ENCODE measurements at regions not wholly inside any gene's neighbourhood (a gene's known extent, or its start where the extent isn't known, plus 50 kb on each side); places are given as distances from the start of the nearest gene placed in this dataset.
"Not testable (repeated sequence)": the region's sequence is repeated elsewhere in the genome, so short reads cannot be mapped to it uniquely, and the experiment has no call there.

GRCh38 chr15:99823346-99823745, 90.1 kb upstream of the LYSMD4 start:
- Histone ChIP-seq H2AFZ (ENCODE audit: low read length, unreplicated experiment) (no peak overlapping the region), H3K27me3 (ENCODE audit: insufficient read depth, low read length) (no peaks in the 10 kb centered on the region), H3K27ac (ENCODE audit: low read depth, low read length) (no peak overlapping the region), H3K79me2 (ENCODE audit: control insufficient read depth, insufficient read depth, low read length, unreplicated experiment) (no peaks in the 10 kb centered on the region), H3K4me3 (ENCODE audit: low read depth, low read length) (no peak overlapping the region), H3K4me1 (ENCODE audit: control insufficient read depth, insufficient read depth, low read length, unreplicated experiment) (no peaks in the 10 kb centered on the region), H3K36me3 (ENCODE audit: insufficient read depth, low read length) (peaks cover 6% of the 10 kb centered on the region; the same call in 1 of the 2 replicates)

- H3K79me2 ChIP-seq (ENCODE audit: control insufficient read depth, insufficient read depth, low read length, unreplicated experiment) = no peaks in the 10 kb centered on the region
- no peaks in the 10 kb centered on the region; the same call in 1 of the 2 replicates for H3K36me3 ChIP-seq (ENCODE audit: insufficient read depth, low read length)
- no peak overlapping the region for H2AFZ ChIP-seq (ENCODE audit: low read length, unreplicated experiment)
- no peak overlapping the region for H3K4me3 ChIP-seq (ENCODE audit: low read depth, low read length)
- no peaks in the 10 kb centered on the region for H3K4me1 ChIP-seq (ENCODE audit: control insufficient read depth, insufficient read depth, low read length, unreplicated experiment)
- H3K27me3 ChIP-seq (ENCODE audit: insufficient read depth, low read length) = no peaks in the 10 kb centered on the region
- no peak overlapping the region for H3K27ac ChIP-seq (ENCODE audit: low read depth, low read length)
Measured at GRCh38 chr15:99819981-99820718, 86.9 kb upstream of the LYSMD4 start.

- Histone ChIP-seq H3K4me1 (ENCODE audit: control insufficient read depth, insufficient read depth, low read length, unreplicated experiment) (no peaks in the 10 kb centered on the region), H2AFZ (ENCODE audit: low read length, unreplicated experiment) (no peak overlapping the region), H3K27me3 (ENCODE audit: insufficient read depth, low read length) (no peaks in the 10 kb centered on the region), H3K79me2 (ENCODE audit: control insufficient read depth, insufficient read depth, low read length, unreplicated experiment) (no peaks in the 10 kb centered on the region), H3K27ac (ENCODE audit: low read depth, low read length) (no peak overlapping the region), H3K36me3 (ENCODE audit: insufficient read depth, low read length) (no peaks in the 10 kb centered on the region; the same call in 1 of the 2 replicates), H3K4me3 (ENCODE audit: low read depth, low read length) (no peak overlapping the region)
Measured at GRCh38 chr15:99818872-99819271, 85.6 kb upstream of the LYSMD4 start.

GRCh38 chr15:99816862-99817261, 83.6 kb upstream of the LYSMD4 start:
- not testable (repeated sequence) for H3K4me3 ChIP-seq (ENCODE audit: low read depth, low read length); H3K36me3 ChIP-seq (ENCODE audit: insufficient read depth, low read length); H2AFZ ChIP-seq (ENCODE audit: low read length, unreplicated experiment); H3K27ac ChIP-seq (ENCODE audit: low read depth, low read length); H3K27me3 ChIP-seq (ENCODE audit: insufficient read depth, low read length); H3K79me2 ChIP-seq (ENCODE audit: control insufficient read depth, insufficient read depth, low read length, unreplicated experiment); H3K4me1 ChIP-seq (ENCODE audit: control insufficient read depth, insufficient read depth, low read length, unreplicated experiment)

- not testable (repeated sequence) for H3K27me3 ChIP-seq (ENCODE audit: insufficient read depth, low read length); H2AFZ ChIP-seq (ENCODE audit: low read length, unreplicated experiment); H3K27ac ChIP-seq (ENCODE audit: low read depth, low read length); H3K79me2 ChIP-seq (ENCODE audit: control insufficient read depth, insufficient read depth, low read length, unreplicated experiment); H3K36me3 ChIP-seq (ENCODE audit: insufficient read depth, low read length); H3K4me3 ChIP-seq (ENCODE audit: low read depth, low read length); H3K4me1 ChIP-seq (ENCODE audit: control insufficient read depth, insufficient read depth, low read length, unreplicated experiment)
Measured at GRCh38 chr15:99810663-99811062, 77.4 kb upstream of the LYSMD4 start.

DNA sequence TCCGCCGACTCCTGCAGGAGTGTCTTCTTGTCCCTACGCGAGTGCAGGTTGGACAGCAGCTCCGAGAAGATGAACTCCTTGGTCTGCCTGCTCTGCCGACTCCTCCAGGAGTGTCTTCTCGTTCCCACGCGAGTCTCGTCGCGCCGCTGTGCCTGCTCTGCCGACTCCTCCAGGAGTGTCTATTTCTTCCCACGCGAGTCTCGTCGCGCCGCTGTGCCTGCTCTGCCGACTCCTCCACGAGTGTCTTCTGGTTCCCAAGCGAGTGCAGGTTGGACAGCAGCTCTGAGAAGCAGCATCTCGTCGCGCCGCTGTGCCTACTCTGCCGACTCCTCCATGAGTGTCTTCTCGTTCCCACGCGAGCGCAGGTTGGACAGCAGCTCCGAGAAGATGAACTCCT, 66.6 kb upstream of the LYSMD4 start:
- not testable (repeated sequence) for H3K36me3 ChIP-seq (ENCODE audit: insufficient read depth, low read length); H2AFZ ChIP-seq (ENCODE audit: low read length, unreplicated experiment); H3K4me3 ChIP-seq (ENCODE audit: low read depth, low read length); H3K27me3 ChIP-seq (ENCODE audit: insufficient read depth, low read length); H3K27ac ChIP-seq (ENCODE audit: low read depth, low read length); H3K79me2 ChIP-seq (ENCODE audit: control insufficient read depth, insufficient read depth, low read length, unreplicated experiment); H3K4me1 ChIP-seq (ENCODE audit: control insufficient read depth, insufficient read depth, low read length, unreplicated experiment)

DNA sequence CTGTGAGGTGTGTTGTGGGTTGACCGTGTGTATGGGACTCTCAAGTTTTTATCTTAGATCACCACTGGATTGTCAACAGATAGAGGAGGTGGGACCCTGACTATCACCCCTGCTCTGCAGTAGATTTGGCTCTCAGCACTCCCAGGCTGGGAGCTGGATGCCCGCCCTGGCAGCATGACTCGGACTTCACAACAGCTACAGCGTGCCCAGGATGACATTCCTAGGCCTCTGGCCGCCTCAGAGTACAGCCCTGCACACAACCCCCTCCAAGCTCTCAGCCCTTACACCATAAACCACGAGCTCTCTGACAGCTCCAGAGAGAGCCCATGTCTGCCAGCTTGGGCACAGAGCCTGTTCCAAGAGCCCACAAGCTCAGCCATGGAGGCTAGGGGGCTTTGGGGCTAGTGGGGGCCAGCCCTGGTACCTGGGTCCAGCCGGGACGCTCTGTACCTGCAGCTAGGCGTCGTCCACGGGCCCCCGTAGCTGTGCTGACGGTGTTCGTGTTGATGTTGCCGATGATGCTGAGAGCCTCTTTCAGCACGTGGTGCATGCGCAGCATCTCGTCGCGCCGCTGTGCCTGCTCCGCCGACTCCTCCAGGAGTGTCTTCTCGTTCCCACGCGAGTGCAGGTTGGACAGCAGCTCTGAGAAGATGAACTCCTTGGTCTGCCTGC, 66.1 kb upstream of the LYSMD4 start:
- not testable (repeated sequence) for H3K4me3 ChIP-seq (ENCODE audit: low read depth, low read length); H3K4me1 ChIP-seq (ENCODE audit: control insufficient read depth, insufficient read depth, low read length, unreplicated experiment); H3K27me3 ChIP-seq (ENCODE audit: insufficient read depth, low read length); H3K36me3 ChIP-seq (ENCODE audit: insufficient read depth, low read length); H2AFZ ChIP-seq (ENCODE audit: low read length, unreplicated experiment); H3K27ac ChIP-seq (ENCODE audit: low read depth, low read length); H3K79me2 ChIP-seq (ENCODE audit: control insufficient read depth, insufficient read depth, low read length, unreplicated experiment)

- H3K27me3 ChIP-seq (ENCODE audit: insufficient read depth, low read length); H3K4me1 ChIP-seq (ENCODE audit: control insufficient read depth, insufficient read depth, low read length, unreplicated experiment); H3K27ac ChIP-seq (ENCODE audit: low read depth, low read length); H3K36me3 ChIP-seq (ENCODE audit: insufficient read depth, low read length); H3K4me3 ChIP-seq (ENCODE audit: low read depth, low read length); H2AFZ ChIP-seq (ENCODE audit: low read length, unreplicated experiment); H3K79me2 ChIP-seq (ENCODE audit: control insufficient read depth, insufficient read depth, low read length, unreplicated experiment): not testable (repeated sequence)
Measured at GRCh38 chr15:99796940-99797870, 64.0 kb upstream of the LYSMD4 start.

GRCh38 chr15:99791881-99792807, 58.9 kb upstream of the LYSMD4 start:
- H3K36me3 ChIP-seq (ENCODE audit: insufficient read depth, low read length); H3K4me1 ChIP-seq (ENCODE audit: control insufficient read depth, insufficient read depth, low read length, unreplicated experiment); H3K4me3 ChIP-seq (ENCODE audit: low read depth, low read length); H3K27ac ChIP-seq (ENCODE audit: low read depth, low read length); H2AFZ ChIP-seq (ENCODE audit: low read length, unreplicated experiment); H3K79me2 ChIP-seq (ENCODE audit: control insufficient read depth, insufficient read depth, low read length, unreplicated experiment): not testable (repeated sequence)
- peaks cover 13% of the 10 kb centered on the region for H3K27me3 ChIP-seq (ENCODE audit: insufficient read depth, low read length)

GRCh38 chr15:99790751-99791150, 57.5 kb upstream of the LYSMD4 start:
- H3K27ac ChIP-seq (ENCODE audit: low read depth, low read length); H3K4me1 ChIP-seq (ENCODE audit: control insufficient read depth, insufficient read depth, low read length, unreplicated experiment); H2AFZ ChIP-seq (ENCODE audit: low read length, unreplicated experiment); H3K79me2 ChIP-seq (ENCODE audit: control insufficient read depth, insufficient read depth, low read length, unreplicated experiment); H3K4me3 ChIP-seq (ENCODE audit: low read depth, low read length); H3K36me3 ChIP-seq (ENCODE audit: insufficient read depth, low read length): not testable (repeated sequence)
- peaks cover 17% of the 10 kb centered on the region for H3K27me3 ChIP-seq (ENCODE audit: insufficient read depth, low read length)
